HG03025 (cell line): ENCODE measurements at regions not wholly inside any gene's neighbourhood (a gene's known extent, or its start where the extent isn't known, plus 50 kb on each side); places are given as distances from the start of the nearest gene placed in this dataset.
A peak's percentile ranks its signal among the peaks of the same experiment; 100 is the strongest.

Source experiments
- ATAC-seq: cut with Tn5 transposase; IDR thresholded peaks from one replicate; pipeline ENCODE4 v1.9.1; 2021; ENCODE audit warnings: mild to moderate bottlenecking, moderate library complexity; ENCODE audit not compliant: unreplicated experiment, low FRiP score

DNA sequence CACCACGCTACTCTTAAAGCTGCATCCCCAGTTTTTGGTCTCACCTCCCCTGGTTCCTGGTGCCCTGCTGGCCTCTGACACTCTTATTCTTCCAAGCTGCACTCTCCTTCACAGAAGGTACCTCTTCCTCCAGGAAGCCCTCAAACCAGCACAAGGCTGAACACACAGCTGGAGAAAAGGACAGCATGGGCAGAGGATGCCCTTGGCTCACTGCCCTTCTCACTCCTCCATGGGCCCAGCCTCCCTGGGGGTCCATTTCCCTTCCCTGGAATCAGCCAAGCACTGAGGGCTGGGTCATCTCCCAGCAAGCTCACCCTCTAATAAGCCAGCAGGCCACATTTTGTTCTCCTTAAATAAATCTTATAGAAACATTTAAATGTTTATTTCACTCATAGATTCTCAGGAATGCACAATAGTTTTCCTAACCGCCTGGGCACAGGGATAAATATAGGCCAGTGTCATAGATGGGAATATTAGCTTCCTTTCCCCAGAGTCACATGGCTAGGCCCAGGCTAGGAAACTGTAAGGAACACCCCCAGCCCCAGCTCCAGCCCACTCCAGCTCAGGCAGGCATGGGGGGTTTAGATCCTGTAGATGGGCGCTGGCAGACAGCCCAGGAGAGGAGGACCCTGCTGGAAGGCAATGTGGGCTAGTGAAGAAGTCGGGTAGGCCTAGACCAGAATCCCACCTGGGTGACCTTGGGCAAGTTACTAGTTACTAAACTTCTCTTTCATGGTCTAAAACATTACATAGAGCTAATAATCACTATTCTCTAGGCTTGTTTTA, 51.5 kb downstream of the IRAG1 start:
- no peak for ATAC-seq

DNA sequence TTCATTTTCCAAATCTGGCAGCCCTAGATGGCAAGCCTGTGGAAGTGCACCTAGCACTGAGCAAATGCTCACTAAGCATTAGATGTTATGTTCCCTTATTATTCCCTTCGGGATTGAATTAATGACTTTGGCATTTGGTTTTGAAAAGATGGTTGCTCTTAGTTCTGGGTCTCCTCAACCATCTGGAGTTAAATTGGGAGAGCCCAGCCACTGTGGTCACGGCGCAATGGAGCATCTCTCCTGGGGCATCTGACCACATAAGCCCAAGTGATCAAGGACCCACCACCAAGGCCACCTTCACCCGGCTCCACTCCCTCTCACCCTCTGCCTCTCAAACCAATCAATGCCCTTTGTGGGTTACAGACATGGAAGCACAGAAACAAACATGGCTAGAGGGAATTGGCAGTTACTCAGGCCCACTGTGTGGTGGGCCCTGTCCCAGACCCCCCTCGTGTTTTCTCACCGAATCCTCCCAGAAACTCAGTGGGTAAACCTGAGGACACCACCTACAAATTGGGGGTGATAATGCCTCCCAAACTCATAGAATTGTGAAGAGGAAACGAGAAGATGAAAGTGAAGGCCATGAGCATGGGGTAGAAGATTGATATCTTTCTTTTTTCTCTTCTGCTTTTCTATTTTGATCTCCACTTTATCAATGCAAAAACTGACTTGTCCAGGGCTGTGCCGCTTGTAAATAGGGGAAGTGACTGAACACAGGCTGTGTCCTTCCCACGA, 52.2 kb downstream of the IRAG1 start:
- peak; percentile 83 for ATAC-seq

DNA sequence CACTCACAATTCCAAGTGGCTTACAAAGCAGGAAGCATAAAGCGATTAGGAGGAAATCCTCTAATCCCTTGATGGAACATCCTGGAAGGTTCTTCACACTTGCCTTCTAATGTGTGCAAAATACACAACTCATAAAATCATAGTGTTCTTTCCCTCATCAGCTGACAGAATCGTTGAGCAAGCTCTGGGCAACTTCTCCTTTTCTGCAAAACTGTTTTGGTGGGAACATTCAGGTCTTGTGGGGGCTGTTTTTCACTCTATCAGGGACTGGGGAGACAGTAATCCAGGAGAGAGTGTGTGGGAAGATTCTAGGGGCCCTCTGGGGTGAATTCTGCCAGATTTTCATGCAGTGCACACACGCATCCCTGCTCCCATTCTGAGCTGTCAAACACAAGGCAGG, 53.2 kb downstream of the IRAG1 start:
- no peak for ATAC-seq

DNA sequence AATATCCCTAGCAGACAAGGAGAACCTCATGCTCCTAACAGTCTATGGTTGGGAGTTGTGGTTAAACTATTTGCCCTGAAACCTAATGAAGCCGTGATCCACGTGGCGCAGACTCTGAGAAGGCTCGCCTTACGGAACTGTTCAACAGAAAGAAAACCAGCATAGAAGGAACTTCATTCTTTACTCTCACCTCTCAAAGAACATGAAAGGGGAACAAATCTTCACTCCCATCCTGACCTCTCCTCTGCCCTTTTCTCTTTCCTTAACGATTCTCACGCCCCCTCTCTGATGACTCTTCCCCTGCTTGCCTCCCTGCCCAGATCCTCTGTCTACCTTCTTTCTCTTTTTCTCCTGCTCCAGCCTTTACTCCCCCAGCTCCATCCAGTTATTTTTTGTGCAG, 54.2 kb downstream of the IRAG1 start:
- no peak for ATAC-seq

DNA sequence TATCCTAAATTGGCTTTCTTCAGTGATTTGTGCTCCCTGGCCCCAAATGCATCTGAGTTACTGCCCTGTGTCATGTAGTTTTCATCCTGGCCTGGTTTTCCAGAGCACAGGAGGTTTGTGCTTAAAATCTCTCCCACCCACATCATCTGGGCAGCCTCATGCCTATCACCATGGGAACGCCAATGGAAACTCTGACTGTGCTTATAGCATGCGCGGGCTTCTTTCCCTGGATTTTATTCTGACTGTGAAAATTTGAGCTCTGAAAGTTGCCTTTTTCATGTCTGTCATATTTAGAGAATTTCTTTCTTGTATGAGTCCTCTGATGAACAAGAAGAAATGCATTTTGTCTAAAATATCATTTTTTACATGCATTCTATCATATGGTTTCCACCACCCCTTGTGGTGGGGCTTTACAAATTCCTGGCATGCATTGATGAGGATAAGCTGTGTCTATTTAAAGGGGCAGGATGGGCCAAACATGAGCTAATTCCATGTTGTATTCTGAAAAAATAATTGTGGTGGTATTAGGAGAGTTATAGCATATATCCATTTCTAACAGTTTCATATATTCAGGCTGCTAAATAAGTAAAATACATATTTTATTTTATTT, 55.1 kb downstream of the IRAG1 start:
- ATAC-seq: no peak

DNA sequence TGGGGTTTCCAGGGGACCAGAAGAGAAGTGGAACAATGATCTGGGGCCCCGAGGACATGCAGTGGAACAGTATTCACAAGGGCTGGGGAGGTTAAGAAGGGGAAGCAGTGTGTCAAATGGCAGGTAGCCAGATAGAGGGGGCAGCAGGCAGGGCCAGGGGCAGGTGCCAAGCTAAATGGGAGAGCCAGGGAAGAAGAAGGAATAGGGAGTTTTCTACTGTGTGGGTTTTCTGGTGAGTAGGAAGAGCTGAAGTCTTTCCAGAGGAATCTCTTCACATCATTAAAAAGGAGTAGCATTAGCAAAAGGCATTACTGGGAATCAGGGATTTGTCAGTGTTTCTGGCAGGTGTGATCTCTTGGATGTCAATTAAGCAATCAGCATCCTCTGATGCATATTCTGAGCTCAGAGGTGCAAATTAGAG, 55.8 kb downstream of the IRAG1 start:
- ATAC-seq: no peak

DNA sequence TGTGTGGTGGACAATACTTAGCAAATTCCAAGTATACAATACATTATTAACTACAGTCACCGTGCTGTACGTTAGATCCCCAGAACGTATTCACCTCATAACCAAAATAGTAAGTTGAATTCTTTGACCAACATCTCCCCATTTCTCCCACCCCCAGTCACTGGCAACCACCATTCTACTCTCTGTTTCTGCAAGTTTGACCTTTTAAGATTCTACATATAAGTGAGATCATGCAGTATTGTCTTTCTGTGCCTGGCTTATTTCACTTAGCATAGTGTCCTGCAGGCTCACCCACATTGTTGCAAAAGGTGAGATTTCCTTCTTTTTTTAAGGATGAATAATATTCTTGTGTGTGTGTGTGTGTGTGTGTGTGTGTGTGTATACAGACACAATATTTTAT, 59.1 kb downstream of the IRAG1 start:
- ATAC-seq: no peak

DNA sequence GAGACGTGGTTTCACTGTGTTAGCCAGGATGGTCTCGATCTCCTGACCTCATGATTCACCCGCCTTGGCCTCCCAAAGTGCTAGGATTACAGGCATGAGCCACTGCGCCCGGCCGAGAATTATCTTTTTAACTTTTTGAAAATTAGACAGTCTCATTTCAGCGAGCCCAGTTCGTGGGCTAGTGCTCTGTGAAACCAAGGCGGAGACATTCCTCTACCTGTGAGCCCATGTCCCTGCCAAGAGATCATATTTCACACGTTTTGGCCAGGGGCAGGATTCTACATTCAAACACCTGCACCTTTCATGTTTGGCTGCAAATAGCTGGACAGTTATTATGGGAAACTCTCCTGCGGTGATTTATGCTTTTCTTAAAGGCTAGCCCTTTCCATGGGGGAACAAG, 60.3 kb downstream of the IRAG1 start:
- ATAC-seq: no peak

DNA sequence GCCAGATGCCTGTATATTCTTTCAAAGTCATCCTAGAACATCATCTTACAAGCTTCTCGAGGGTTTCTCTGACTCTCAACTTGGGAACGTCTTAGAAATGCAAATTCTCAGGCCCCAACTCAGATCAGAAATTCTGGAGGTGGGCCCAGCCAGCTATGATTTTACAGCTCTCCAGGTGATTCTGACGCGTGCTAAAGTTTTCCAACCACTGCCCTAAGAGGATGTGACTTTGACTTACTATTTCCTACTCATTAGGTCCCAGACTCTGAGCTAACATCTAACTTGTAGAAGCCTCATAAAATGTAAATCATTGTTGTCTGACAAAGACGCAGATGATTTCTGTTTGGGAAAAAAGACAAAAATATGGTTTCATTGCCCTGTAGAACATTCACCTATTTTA, 61.1 kb downstream of the IRAG1 start:
- ATAC-seq: no peak

DNA sequence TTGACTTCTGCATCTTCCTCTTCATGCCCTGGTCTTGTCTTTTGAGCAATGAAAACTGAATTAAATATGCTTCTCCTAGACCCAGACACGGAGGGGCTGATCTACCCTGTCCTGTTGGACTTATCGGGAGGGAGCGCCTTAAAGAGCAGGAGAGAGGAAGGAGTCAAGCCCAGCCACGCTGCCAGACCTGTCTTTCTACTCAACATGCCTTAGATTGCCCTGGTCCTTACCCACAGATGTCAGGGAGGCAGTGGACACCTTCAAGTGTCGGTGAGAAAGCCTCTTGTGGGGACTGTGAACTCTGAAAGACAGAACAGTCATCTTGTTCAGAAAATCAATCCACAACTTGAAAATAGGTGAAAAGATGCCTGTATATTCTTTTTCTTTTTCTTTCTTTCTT, 61.8 kb downstream of the IRAG1 start:
- no peak for ATAC-seq

DNA sequence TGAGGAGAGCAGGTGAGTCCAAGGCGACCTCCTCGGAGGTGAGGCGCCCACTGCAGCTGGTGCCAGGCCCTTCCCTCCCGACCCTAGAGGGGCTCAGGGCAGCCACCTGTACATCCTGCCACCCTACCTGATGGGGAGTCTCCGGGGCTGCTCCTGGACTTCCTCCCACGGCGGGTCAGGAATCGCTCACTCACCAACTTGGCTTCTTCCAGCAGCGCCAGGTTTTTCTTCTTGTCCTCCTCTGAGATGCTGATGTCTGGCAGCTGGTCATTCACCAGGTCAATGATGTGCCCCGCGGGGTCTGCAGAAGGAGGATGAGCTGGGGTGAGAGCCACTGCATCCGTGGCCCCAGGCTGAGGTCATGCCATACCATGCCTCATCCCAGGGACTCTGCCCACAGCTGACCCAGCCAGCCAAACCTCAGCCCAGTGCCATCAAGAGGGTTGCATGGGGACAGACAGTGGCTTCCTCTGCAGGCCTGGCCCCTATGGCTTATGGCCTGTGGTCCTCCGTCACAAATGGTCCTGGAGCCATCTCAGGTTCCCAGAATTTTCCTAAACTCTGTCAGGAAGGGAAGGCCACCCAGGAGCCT, 61.0 kb upstream of the LYVE1 start:
- no peak for ATAC-seq

DNA sequence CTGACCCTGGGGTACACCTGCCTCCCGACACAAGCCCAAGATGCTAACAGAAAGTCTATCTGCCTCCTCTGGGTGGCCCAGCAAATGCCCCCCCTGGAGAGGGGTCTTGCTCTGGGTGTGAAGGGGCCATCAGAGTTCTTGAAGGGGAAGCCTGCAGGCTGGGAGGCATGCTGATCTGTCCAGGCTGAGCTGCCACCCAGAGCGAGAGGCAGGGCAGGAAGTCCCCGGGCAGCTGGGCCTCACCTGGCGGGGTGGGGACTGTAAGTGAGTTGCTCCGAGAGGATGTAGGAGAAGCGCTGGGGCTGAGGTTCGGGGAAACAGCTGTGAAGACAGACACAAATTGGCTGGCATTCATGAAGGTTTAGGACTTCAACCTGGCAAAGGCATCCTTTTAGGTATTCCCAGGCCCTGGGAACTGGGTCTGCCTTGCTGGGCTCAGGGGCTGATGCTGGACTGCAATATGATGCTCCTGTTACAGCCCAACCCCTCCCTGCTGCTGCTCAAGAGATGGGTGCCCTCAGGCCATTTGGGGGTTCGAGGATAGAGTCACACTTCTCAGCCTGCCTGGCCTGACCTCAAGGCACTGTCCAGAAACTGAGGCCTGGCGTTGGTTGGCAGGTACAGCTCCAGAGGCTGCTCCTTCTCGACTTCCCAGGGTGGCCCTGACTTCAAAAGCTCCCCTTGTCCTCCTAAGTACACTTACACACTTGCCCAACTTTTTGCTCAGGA, 60.2 kb upstream of the LYVE1 start:
- ATAC-seq: no peak

DNA sequence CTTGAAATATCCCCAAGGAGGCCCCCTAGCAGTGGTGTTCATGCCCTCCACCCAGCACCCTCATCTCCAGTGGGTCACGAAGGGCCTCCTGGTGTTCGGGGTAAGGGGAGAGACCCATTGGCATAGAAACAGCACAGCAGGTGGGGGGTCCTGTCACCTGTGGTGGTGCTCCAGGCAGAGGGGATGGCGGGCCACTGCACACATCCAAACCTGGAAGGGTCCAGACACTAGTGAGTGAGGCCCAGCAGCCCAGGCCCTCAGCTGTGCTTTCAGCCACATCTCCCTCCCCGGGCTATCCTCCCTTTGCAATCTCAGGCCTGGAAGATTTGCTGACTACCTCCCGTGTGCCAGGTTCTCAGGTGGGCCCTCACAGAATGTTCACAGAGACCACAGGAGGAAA, 59.4 kb upstream of the LYVE1 start:
- no peak for ATAC-seq

DNA sequence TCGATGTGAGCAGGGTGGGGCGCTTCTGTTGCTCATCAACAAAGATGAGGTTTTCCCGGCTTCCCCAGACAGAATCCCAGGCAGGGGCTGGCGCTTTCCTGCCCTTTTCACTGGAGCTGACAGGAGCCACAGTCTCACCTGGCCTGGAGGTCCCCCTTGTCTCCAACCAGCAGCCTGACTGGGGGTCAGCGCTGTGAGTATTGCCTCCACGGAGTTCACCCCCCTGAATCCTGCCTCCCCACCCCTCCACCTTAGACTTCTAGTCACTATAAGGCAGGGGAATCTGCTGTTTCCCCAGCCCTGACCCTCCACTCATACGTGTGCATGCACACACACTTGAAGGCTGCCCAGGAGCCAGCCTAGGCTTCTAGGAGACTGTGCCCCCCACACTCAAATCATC, 58.8 kb upstream of the LYVE1 start:
- no peak for ATAC-seq

DNA sequence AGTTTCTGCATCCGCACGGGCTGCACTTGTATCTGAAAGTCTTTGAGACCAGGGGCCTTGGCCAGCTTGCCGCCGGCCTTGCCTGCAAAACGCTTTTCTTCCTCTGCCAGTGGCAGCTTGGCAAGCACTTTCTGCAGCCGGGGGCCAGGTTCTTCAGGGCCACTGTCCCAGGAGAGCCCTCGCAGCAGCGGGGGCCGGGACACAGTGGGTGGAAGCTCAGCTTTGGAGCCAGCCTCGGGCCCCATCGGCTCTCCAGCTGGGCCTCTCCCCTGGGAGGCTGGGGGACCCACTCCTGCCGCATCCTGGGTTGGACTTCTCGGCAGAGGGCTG, 57.5 kb upstream of the LYVE1 start:
- no peak for ATAC-seq

DNA sequence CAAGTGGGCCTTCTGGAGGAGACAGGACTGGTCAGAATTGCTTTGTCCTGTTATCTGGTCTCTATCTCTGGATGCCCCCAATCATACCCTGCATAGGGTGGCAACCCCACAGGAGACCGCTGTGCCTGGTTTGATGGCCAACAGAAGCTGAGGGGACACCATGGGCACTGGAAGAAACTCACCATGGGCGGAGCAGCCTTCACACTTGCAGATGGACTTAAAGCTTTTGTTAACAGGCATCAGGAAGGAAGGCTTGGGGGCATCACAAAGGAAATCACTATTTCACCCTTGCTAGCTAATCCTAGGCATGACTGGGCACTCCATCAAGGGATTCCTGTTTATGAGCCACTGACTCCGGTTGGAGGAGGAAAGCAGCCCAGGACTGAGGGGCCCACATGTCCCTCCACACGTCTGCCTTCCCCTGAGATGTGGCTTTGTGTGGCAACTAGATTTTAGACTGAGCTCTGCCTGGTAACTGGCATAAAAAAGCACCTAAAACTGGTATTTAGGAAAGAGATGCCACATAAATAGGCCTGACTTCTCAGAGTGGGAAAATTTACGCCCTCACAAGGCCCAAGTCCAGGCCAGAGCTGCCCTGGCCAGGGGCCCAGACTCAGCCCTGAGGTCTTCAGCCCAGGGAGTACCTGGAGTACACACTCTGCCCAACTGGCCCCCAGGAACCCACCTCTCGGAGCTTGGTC, 57.0 kb upstream of the LYVE1 start:
- ATAC-seq: no peak

DNA sequence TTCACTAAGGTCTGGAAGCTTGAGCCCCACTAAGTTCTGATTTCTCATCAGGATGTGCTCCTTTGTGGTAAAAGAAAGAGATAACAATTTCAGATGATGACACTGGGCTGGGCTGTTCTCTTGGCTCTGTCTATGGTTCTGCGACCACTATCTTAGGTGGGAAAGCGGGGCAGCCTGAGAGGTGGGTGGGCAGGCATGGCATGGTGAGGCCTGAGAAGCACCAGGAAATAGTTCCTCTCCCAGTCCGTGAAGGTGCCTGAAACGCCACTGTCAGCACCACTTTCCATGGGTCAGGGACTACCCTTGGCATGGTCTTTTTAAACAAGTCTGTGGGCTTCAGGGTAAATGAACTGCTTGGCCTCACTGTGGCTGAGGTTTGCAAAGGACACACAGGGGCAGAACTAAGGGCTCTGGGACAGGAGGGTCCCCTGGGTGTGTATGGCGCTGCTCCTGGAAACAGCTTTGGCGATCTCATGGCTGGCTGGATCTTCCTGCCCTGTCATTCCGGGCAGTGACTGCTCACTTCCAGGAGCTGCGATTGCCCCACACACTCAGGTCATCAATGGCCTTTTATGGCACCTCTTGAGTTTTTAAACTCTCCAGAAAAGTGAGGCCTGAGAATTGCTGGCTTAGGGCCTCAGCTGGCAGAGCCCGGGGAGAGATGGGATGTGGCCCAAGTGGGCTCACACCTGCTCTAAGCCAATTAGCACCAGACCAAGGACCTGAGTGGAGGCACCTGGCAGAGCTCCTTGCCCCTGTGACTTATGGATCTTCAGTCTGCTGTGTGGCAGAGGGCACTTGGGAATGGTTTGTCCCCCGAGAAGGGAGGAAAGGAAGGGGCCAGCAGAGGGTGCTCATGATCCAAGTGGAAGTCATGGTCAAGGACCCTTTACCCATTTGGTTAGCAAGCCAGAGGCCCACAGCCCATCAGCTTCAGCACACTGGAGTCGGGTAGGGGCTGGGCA, 55.6 kb upstream of the LYVE1 start:
- ATAC-seq: no peak

DNA sequence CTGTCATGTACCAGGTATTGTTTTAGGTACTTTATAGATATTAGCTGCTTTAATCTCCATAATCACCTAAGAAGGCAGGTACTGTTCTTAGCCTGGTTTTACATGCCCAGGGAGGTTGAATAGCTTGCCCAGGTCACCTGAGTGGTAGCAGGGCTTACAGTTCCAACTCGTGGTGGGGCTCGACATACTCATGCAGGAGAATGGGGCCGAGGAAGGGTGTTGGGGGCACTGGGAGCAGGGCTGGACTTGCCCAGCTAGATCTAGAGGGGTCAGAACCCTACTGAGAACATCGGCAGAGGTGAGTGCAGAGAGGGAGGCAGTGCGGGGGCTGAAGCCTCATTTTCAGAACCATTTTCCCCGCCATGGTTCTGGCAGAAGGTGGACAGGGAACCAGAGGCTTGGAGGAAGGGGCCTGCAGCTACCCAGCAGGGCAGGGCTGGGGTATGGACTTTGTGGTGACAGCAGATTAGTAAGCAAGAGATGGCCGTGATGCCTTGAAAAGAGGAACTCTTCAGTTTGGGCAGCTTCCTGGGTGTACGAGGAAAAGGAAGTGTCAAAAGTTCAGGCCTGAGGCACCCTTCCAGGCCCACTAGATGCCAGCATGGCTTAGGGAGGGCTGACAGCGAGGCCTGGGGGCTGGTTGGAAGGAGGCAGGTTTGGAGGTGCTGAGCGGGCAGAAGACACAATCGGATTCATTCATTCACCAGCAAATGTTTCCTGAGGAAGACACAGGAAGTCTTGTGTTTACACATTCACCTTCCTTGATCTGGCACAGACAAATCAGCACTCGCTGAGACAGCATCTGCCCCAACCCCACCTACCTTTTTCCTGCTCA, 54.7 kb upstream of the LYVE1 start:
- no peak for ATAC-seq
